Subcutaneous abdominal adipose tissue (tissue), 5 donors: ENCODE measurements at regions not wholly inside any gene's neighbourhood (a gene's known extent, or its start where the extent isn't known, plus 50 kb on each side); places are given as distances from the start of the nearest gene placed in this dataset.
"Not testable (repeated sequence)": the region's sequence is repeated elsewhere in the genome, so short reads cannot be mapped to it uniquely, and the experiment has no call there.

Source experiments
- H3K27ac ChIP-seq: one replicate; pipeline ENCODE4 v1.7.0; 2013; ENCODE audit warnings: low read depth, mild to moderate bottlenecking, inconsistent platforms, low read length, moderate library complexity
- H3K27me3 ChIP-seq, 5 donors: one replicate each; pipeline ENCODE4 v1.7.0; 2013; ENCODE audit warnings: low read length in 5 of 5, inconsistent platforms in 1 of 5; ENCODE audit not compliant: control insufficient read depth in 5 of 5, insufficient read depth in 4 of 5
- H3K36me3 ChIP-seq, 5 donors: one replicate each; pipeline ENCODE4 v1.7.0; 2013; ENCODE audit warnings: low read length in 5 of 5; ENCODE audit not compliant: control insufficient read depth in 5 of 5, insufficient read depth in 5 of 5
- H3K4me1 ChIP-seq, 5 donors: one replicate each; pipeline ENCODE4 v1.7.0; 2013; ENCODE audit warnings: low read length in 5 of 5, mild to moderate bottlenecking in 3 of 5, moderate library complexity in 1 of 5; ENCODE audit not compliant: control insufficient read depth in 5 of 5, insufficient read depth in 5 of 5
- H3K4me3 ChIP-seq, 5 donors: one replicate each; pipeline ENCODE4 v1.7.0; 2013; ENCODE audit warnings: low read length in 5 of 5, low read depth in 1 of 5
- H3K9ac ChIP-seq, 5 donors: one replicate each; pipeline ENCODE4 v1.7.0; 2013; ENCODE audit warnings: low read length in 5 of 5, mild to moderate bottlenecking in 4 of 5, moderate library complexity in 3 of 5
- H3K9me3 ChIP-seq, 5 donors: one replicate each; pipeline ENCODE4 v1.7.0; 2013; ENCODE audit warnings: low read length in 5 of 5; ENCODE audit not compliant: control insufficient read depth in 5 of 5
- donor health status: healthy.
- donor health status: healthy.
- donor health status: healthy.
- donor health status: healthy.
- donor health status: healthy.

DNA sequence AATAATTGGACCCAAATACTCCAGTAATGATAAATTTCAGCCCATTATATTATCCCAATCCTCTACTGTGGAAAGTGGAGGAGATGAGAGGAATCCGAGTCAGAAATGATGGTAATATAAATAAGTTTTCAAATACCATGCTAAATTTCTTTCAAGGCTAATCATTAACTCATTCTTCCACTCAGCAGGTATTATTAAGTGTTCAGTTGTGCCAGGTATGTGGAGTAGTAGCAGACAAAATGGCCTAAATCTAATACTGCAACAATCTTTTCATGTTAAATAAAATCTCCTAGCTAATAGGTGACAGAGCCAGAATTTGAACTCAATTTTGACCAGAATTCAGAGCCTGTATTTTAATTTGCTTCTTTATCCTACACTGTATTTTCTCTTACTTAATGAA is 538.6 kb upstream of the ROBO2 start:
- Histone ChIP-seq H3K4me3 (no peak overlapping the region), H3K36me3 (no peaks in the 10 kb centered on the region), H3K9ac (no peak overlapping the region), H3K27ac (no peak overlapping the region), H3K27me3 (no peaks in the 10 kb centered on the region), H3K9me3 (peaks cover 0 to 5% (median 2%) of the 10 kb centered on the region in 5 donors), H3K4me1 (peaks cover 0 to 3% (median 0%) of the 10 kb centered on the region in 5 donors)

DNA sequence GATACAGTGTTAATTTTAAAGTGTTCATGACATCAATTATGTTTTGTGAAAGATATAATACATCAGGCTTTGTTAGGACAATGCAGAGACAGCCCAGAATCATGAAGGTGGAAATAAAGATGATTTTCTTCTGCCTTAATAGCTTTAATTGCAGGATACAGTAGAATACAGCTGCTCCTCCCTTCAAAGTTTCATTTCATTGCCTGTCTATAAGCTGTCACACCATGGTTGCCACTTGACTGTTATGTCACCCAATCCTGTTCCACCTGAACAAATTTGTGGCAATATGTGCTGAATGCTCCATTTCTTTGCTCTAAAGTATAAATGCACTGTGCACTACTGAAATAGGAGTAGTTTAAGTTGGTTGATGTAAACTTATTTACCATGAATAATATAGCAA is 537.8 kb upstream of the ROBO2 start:
- Histone ChIP-seq H3K36me3 (no peaks in the 10 kb centered on the region), H3K9ac (no peak overlapping the region), H3K4me3 (no peak overlapping the region), H3K9me3 (peaks cover 0 to 3% (median 0%) of the 10 kb centered on the region in 5 donors), H3K4me1 (peaks cover 0 to 3% (median 0%) of the 10 kb centered on the region in 5 donors), H3K27ac (no peak overlapping the region), H3K27me3 (no peaks in the 10 kb centered on the region)

DNA sequence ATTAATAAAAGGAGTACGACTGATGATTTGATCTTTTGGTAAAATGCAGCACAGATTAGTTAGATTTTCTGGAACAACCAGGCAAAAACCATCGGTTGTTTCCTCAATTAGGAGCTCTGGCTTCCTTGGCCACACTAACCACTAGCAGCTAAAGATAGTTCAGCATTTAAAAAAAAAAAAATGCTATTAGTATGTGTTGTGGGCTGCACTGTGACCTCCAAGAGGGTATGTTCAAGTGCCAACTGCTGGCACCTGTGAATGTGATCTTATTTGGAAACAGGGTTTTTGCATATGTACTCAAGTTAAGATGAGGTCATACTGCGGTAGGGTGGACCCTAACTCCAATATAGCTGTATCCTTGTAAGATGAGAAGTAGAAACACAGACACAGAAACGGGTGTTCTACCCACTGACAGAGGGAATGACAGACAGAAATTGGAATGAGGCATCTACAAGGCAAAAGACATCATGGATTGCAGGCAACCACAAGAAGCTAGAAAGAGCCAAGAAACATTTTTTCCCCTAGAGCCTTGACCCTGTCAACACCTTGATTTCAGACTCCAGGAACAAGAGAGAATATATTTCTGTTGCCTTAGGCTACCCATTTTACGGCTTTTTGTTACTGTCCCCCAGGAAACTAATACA is 534.6 kb upstream of the ROBO2 start:
- no peaks in the 10 kb centered on the region for H3K36me3 ChIP-seq

DNA sequence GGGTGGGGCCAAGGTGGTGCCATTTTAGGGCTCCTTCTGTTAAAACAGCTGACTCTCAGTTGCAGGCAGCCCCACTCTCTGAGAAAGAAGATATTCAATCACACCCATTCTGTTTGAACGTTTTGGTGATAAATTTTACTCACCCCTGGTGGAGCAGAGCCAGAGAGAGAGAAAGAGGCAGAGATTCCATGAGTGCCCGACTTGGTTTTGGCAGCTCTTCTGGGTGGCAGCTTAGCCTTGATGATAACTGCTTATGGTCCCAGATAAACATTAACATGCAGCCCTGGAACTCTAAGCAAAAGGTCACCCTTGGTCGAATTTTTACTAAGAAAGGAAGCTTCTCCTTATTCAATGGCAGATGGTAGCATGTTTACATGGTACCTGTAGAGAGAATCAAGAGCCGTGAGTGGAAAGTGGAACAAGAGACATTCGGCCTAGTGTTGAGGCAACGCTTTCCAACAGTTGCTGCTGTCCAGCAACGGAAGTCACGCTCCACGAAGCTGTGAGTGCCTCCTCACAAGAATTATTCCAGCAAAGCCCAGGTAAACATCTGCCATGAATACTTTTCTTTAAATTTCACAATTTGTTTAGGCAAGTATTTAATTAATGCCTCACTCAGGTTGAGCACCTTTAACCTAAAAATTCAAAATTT is 530.6 kb upstream of the ROBO2 start:
- H3K36me3 ChIP-seq, result no peaks in the 10 kb centered on the region
- no peaks in the 10 kb centered on the region for H3K27me3 ChIP-seq
- no peak overlapping the region for H3K27ac ChIP-seq
- H3K4me3 ChIP-seq, result no peak overlapping the region
- H3K9ac ChIP-seq, result no peak overlapping the region
- no peaks in the 10 kb centered on the region for H3K4me1 ChIP-seq
- no peaks in the 10 kb centered on the region for H3K9me3 ChIP-seq

More for the DNA sequence above, 534.6 kb upstream of the ROBO2 start:
- Histone ChIP-seq H3K9ac (no peak overlapping the region), H3K27me3 (no peaks in the 10 kb centered on the region), H3K4me1 (no peaks in the 10 kb centered on the region), H3K27ac (no peak overlapping the region), H3K4me3 (no peak overlapping the region), H3K9me3 (no peaks in the 10 kb centered on the region)

DNA sequence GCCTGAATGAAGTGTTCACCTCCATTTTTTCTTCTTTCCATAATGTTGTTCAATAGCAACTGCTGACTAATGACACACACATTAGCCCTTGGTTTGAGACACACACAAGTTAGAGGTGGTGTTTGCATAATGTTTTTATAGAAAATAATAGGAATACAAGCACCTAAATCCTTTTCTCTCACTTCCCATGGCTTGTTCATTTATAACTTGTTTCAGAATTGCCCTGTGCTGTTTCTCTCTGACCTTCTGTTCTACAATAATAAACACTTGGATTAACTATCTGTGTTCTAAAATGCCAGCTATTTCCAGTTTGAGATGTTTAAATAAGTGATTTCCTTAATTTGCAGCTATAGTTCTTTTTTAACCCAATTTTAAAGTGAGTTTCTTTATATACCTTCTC is 525.1 kb upstream of the ROBO2 start:
- Histone ChIP-seq H3K27me3 (no peaks in the 10 kb centered on the region), H3K4me1 (no peaks in the 10 kb centered on the region), H3K27ac (no peak overlapping the region), H3K9ac (no peak overlapping the region), H3K36me3 (no peaks in the 10 kb centered on the region), H3K4me3 (no peak overlapping the region), H3K9me3 (no peaks in the 10 kb centered on the region)

DNA sequence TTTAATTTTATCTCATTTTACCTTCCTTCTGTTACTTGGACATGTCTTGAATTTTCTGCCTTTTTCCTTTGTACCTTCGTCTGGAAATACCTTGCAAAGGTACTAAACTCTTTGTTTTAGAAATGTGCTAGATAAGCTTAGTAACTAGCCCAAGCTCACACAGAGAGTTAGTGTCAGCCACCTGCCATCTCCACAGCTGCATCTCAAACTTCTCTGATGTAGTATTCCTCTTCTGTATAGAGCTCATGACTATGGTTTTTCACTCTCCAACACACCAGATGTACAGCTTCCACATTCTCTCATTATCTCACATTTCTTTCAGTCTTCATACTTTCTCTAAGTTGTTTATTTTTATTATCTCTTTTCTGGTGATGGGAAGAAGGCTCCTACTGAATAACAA is 516.6 kb upstream of the ROBO2 start:
- H3K9ac ChIP-seq, result no peak overlapping the region
- H3K4me3 ChIP-seq, result no peak overlapping the region
- H3K9me3 ChIP-seq, result no peaks in the 10 kb centered on the region
- H3K27me3 ChIP-seq, result no peaks in the 10 kb centered on the region
- no peaks in the 10 kb centered on the region for H3K36me3 ChIP-seq
- H3K27ac ChIP-seq, result no peak overlapping the region
- H3K4me1 ChIP-seq, result no peaks in the 10 kb centered on the region

DNA sequence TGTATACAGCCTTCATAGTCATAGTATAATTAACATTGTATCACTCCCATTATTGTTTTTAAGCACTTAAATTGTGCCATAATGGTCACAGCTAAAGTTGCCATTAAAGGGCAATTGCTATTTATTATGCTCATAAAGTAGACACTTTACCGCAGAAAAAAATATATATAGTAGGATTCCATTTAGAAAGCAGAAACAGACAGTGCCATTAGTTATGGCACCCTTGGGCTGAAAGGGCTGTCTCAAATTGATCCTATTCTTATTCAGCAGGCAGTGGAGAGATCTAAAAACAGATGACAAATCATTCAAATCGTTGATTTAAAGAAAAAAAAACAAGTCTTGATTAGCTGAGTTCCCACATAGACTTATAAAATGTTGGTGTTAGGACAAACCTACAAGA is 514.2 kb upstream of the ROBO2 start:
- H3K27ac ChIP-seq, result no peak overlapping the region
- H3K27me3 ChIP-seq, result no peaks in the 10 kb centered on the region
- H3K4me3 ChIP-seq, result no peak overlapping the region
- H3K9ac ChIP-seq, result no peak overlapping the region
- no peaks in the 10 kb centered on the region for H3K36me3 ChIP-seq
- no peaks in the 10 kb centered on the region for H3K4me1 ChIP-seq
- H3K9me3 ChIP-seq, result no peaks in the 10 kb centered on the region

DNA sequence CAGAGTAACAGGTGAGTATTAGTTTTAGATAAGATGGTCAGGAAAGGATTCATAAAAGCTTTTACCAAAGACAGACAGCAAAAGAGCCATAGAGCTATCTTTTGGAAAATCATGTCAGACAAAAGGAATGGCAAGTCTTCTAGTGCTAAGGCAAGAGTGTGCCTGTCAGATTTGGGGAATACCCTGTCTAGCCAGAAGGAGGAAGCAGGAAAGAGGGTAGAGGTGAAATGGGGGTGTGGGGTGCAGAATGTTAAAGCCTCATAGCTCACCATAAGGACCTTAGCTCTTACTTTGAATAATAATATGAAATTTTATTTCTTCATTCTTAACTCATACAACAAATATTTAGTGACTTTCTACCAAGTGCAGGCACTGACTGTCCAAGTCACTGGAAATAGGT is 512.1 kb upstream of the ROBO2 start:
- Histone ChIP-seq H3K9me3 (no peaks in the 10 kb centered on the region), H3K4me3 (no peak overlapping the region), H3K27me3 (no peaks in the 10 kb centered on the region), H3K4me1 (no peaks in the 10 kb centered on the region), H3K27ac (no peak overlapping the region), H3K36me3 (no peaks in the 10 kb centered on the region), H3K9ac (no peak overlapping the region)

DNA sequence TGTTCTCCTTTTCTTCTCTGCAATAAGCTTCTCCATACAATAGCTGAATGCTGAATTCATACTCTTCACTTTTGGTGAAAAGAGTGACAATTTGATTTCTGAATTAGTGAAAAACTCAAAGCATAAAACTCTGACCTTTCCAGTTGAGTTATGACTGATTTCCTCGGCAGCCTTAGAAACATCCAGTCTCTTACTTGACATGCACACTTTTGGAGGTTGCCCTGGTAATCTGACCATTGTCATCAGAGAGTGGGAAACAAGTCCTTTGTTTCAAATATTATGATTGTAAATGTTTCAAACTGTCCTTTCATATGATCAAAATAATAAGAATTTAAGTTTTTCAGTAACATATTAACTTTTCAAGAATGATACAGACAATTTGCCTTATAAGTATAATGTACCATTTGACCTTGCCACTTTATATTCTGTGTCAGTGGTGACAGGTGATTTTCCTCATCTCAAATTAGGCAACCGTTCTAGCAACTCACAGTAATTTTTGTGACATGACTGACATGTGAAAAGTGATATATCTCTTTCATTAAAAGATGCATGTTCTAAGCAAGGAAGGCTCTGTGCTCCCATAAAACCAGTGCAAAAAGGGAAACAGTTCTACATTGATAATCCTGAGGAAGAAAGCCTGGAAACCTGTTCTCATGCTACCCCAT is 507.6 kb upstream of the ROBO2 start:
- Histone ChIP-seq H3K36me3 (no peaks in the 10 kb centered on the region), H3K27me3 (no peaks in the 10 kb centered on the region), H3K9me3 (no peaks in the 10 kb centered on the region), H3K9ac (no peak overlapping the region), H3K4me1 (no peaks in the 10 kb centered on the region), H3K27ac (no peak overlapping the region), H3K4me3 (no peak overlapping the region)

DNA sequence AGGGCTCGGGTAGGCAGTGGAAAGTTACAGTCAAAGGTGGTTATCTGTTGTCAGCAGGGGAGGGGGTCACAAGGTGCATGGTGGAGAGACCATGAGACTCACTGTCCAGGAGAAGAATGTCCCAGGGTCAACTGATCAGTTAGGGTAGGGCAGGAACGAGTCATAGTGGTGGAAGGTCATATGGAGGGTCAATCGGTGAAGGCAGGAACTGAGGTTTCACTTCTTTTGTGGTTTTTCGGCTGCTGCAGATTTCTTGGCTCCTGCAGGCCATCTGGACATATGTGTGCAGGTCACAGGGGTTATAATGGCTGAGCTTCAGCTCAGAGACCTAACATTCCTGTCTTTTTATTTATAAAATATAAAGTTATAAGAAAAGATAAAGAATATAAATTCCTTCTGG is 506.2 kb upstream of the ROBO2 start:
- not testable (repeated sequence) for H3K4me3 ChIP-seq, H3K36me3 ChIP-seq, H3K27ac ChIP-seq, H3K9ac ChIP-seq, H3K9me3 ChIP-seq, H3K27me3 ChIP-seq, H3K4me1 ChIP-seq
